Fibroblast of upper back skin (primary cell): ENCODE measurements at regions not wholly inside any gene's neighbourhood (a gene's known extent, or its start where the extent isn't known, plus 50 kb on each side); places are given as distances from the start of the nearest gene placed in this dataset.

Source experiments
- DNase-seq: peaks from one replicate; pipeline ENCODE4 v3.0.0-alpha.2; 2013

- DNase-seq, result no peak
Observed at GRCh38 chr10:89093728-89094127, 103.1 kb downstream of the FAS start.

- no peak for DNase-seq
Observed at GRCh38 chr10:89092981-89093380, 102.4 kb downstream of the FAS start.

DNA sequence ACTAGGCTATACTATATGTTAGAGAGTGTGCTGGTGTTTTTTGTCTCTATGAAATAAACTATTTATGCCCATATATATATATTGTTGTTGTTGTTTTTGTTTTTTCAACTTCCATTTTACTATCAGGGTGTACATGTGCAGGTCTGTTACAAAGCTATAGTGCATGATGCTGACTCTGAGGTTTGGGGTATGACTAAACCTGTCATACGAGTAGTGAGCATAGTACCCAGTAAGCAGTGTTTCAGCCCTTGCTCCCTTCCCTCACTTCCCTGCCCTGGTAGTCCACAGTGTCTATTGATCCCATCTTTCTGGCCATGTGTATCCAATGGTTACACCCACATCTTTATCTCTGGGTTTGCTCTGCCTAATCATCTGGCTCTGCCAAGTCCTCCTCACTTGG, 101.8 kb downstream of the FAS start:
- no peak for DNase-seq

- peak; percentile 79 for DNase-seq
Observed at GRCh38 chr10:89091496-89091895, 100.9 kb downstream of the FAS start.

- DNase-seq, result peak; percentile 89
Observed at GRCh38 chr10:89090756-89091445, 100.3 kb downstream of the FAS start.

GRCh38 chr10:89086801-89087521, 96.4 kb downstream of the FAS start:
- DNase-seq, result peak; percentile 98

DNA sequence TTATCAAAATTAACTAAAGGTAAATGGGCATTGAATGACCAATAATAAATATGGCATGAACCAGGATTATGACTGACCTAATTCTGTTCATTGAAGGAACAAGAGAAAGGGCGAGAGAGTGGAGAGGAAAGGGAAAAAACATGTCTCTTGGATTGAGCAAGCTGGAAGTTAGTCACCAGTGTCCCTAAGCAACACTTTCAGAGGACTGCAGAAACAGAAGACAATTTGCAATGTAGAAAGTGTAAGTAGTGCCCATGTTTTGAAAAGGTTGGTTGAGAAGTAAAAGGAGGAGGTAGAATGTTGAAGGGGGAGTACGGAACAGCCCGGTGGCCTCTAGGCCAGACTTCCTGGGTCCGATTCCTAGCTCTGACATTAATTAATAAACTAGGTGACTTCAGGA, 94.6 kb downstream of the FAS start:
- no peak for DNase-seq

GRCh38 chr10:89082086-89082485, 91.5 kb downstream of the FAS start:
- DNase-seq, result no peak

DNA sequence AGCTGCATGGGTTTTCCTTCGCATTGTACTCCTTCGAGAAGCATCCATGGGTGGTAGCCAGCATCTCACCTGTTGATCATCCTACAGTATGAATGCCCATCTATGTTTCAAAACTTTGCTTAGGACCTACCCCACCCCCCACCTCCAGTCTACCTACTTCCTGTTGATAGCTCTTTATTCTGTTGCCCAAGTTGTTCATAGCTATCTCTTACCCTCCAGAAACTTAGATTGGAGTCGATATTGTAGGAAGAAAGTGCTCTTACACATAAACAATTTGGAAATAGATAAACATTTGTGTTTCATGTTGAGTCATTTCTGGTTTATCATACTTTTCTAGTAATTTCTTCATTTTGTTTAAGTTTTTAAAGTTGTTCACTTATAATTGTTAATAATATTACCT, 90.1 kb downstream of the FAS start:
- DNase-seq, result no peak

GRCh38 chr10:89079961-89080360, 89.4 kb downstream of the FAS start:
- DNase-seq, result peak; percentile 79

DNA sequence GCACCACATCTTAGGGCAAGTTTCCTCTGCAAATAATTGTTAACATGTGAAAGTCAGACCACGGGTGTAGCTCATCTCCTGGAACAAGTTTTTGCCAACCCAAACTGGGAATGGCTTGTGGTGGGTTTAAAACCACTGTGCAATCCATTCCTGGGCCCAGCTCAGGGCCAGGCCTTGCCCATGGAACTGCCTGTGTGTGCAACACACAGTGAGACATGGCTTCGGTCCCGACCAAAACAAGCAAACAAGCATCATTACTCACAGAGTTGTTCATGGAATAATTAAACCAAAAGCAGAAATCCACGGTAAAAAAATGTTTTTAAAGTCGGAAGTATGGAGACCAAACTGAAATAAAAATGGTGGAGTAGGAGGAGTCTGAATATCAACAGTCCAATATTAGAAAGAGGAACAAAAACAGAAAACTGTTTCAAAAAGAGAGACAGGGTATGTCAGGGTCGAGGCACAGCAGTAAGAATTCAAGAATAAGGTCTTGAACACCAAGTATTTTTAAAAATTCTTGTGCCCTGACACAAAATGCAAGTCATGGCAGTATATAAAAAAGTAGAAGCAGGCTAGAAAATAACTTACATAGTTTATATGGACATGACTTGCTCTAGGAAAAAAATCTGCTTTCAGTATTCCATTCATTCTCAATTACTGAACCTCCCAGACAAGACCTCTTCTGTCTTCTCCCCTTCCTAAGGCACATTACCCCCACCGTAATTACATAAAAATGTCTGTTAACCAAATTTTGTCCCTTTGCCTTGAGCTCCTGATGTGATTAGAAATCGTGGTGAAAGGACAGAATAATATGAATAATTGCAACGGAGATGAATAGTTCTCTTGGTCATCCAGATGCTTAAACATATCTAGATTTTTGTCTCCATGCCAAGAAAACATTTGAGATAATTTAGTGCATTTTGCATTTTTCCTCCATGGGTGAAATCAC, 88.4 kb downstream of the FAS start:
- DNase-seq, result peak; percentile 99

- DNase-seq, result no peak
Observed at GRCh38 chr10:89076120-89076519, 85.5 kb downstream of the FAS start.

DNA sequence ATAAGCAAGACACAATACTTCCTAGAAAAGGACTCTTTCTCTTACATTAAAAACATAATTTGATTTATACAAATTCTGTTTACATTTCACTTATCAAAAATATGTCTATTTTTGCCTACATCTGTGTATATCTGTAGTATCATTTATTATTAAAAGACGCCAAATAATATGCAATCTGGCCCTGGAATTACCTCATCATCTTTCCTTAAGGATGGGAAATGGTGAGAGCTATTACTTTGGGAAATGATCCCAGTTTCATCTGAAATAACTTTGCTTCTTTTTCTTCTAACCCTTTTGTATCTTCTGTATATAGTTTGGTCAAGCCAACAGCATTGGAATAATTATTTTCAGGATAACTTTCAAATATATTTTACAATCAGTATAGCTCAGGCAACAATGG, 85.0 kb downstream of the FAS start:
- DNase-seq, result no peak

- peak; percentile 61 for DNase-seq
Observed at GRCh38 chr10:89074120-89074519, 83.5 kb downstream of the FAS start.

- peak; percentile 75 for DNase-seq
Observed at GRCh38 chr10:89073719-89074118, 83.1 kb downstream of the FAS start.

- DNase-seq, result no peak
Observed at GRCh38 chr10:89069589-89069988, 79.0 kb downstream of the FAS start.
